NB4 (cell line): ENCODE measurements at regions not wholly inside any gene's neighbourhood (a gene's known extent, or its start where the extent isn't known, plus 50 kb on each side); places are given as distances from the start of the nearest gene placed in this dataset.

Experiments used
- DNase-seq: peaks from one replicate; pipeline ENCODE4 v3.0.0; 2010; ENCODE audit warnings: low read depth
- H3K4me3 ChIP-seq: one replicate; pipeline ENCODE4 v1.5.1; 2011; ENCODE audit warnings: mild to moderate bottlenecking, low read depth, low read length, moderate library complexity
- MYC ChIP-seq: IDR thresholded peaks from 2 replicates; pipeline ENCODE4 v1.6.1; 2011; ENCODE audit warnings: low read depth, low read length
- POLR2A ChIP-seq: IDR thresholded peaks from 2 replicates; pipeline ENCODE4 v1.6.1; 2011; ENCODE audit warnings: mild to moderate bottlenecking; ENCODE audit not compliant: insufficient read length; ENCODE audit errors: extremely low read depth
- TF ChIP-seq, protein P1 (sequence below): IDR thresholded peaks from 2 replicates; pipeline ENCODE4 v1.6.1; 2011; ENCODE audit warnings: low read depth, low read length
- TF ChIP-seq, protein P2 (sequence below): IDR thresholded peaks from one replicate; pipeline ENCODE4 v1.5.1; 2012; ENCODE audit warnings: low read depth, low read length

DNA sequence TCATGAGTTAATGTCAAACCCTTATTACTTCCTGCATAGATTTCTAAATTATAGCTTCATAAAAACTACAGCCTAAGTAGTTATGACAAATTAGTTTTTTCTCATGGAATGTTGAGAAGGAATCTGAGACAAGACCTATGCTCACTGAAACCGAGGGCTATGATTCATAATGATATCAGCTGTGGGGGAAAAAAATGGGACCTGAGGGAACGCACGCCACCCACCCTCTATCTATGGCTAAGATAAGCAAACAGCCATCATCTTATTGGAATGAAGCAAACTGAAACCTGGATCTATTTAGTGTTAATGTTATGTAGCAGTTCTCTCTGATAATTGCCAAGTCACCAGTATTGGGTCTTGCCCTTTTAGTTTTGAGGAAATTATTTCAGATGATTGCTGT lies 906.9 kb upstream of the RAG2 start:
- no peak for TF ChIP-seq MYC
- no peak for TF ChIP-seq POLR2A
- TF ChIP-seq, protein P1, sequence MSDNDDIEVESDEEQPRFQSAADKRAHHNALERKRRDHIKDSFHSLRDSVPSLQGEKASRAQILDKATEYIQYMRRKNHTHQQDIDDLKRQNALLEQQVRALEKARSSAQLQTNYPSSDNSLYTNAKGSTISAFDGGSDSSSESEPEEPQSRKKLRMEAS: no peak
- TF ChIP-seq, protein P2, sequence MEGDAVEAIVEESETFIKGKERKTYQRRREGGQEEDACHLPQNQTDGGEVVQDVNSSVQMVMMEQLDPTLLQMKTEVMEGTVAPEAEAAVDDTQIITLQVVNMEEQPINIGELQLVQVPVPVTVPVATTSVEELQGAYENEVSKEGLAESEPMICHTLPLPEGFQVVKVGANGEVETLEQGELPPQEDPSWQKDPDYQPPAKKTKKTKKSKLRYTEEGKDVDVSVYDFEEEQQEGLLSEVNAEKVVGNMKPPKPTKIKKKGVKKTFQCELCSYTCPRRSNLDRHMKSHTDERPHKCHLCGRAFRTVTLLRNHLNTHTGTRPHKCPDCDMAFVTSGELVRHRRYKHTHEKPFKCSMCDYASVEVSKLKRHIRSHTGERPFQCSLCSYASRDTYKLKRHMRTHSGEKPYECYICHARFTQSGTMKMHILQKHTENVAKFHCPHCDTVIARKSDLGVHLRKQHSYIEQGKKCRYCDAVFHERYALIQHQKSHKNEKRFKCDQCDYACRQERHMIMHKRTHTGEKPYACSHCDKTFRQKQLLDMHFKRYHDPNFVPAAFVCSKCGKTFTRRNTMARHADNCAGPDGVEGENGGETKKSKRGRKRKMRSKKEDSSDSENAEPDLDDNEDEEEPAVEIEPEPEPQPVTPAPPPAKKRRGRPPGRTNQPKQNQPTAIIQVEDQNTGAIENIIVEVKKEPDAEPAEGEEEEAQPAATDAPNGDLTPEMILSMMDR: no peak
- no peak for DNase-seq
- H3K4me3 ChIP-seq: no peak overlapping the region

DNA sequence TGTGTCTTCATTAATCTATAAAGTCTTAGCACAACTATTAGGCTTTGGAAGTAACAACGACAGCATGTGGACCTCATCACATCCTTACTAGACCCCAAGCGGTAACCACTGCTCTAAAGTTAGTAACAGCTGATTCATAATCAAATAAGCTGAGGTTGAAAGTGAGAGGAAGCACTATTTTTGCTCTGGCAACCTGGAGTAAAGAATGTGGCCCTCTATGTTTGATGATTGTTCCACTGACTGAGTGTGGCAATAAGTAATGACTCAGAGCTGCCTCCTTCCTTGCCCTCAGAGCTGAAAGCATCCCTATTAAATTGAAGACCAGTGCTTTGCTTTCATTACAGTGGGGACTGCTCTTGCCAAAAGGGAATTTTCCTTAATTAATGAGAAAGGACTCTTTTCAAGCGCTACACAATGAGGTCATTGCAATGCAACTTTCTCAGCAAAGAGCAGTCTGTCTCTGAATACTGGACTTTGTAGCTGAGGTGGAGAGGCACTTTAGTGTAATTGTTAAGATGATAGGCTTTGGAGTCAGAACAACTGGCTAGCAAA lies 906.1 kb upstream of the RAG2 start:
- DNase-seq: peak; percentile 13
- H3K4me3 ChIP-seq: no peak overlapping the region
- TF ChIP-seq, protein P2: no peak
- no peak for TF ChIP-seq POLR2A
- TF ChIP-seq MYC: no peak

DNA sequence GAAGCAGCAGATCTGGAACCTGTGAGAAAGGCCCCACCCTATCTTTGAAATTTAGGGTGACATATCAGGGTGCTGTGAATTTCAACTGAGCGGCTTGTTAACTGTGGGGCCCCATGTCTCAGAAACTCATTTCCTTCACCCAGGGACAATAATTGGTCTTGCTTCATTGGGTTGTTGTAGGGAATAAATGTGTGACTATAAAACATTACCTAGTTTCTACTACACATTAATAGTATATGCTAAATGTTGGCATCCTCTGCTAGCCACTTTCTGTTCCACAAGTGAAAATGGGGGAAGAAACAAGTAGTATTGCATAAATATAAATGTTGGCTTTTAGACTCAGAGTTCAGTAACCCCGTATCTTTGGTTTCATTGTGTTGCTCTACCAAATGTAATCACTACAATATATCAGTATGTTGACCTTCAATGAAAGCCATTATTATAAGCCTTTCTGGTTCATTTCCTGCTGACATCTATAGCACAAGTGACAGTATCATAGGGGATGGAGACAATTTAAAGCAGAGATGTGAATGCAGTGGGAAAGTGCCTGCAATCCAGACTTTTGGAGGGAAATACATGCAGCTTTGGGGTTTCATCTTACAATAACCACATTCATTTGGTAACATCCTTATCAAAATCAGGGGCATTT lies 905.5 kb upstream of the RAG2 start:
- TF ChIP-seq, protein P1: no peak
- TF ChIP-seq POLR2A: no peak
- TF ChIP-seq, protein P2: no peak
- no peak for TF ChIP-seq MYC
- no peak overlapping the region for H3K4me3 ChIP-seq
- DNase-seq: no peak

- DNase-seq: no peak
- H3K4me3 ChIP-seq: no peak overlapping the region
- TF ChIP-seq POLR2A: no peak
- TF ChIP-seq, protein P2: no peak
- TF ChIP-seq MYC: no peak
- TF ChIP-seq, protein P1: no peak
These were observed 904.2 kb upstream of the RAG2 start for GRCh38 chr11:37502202-37502601.

DNA sequence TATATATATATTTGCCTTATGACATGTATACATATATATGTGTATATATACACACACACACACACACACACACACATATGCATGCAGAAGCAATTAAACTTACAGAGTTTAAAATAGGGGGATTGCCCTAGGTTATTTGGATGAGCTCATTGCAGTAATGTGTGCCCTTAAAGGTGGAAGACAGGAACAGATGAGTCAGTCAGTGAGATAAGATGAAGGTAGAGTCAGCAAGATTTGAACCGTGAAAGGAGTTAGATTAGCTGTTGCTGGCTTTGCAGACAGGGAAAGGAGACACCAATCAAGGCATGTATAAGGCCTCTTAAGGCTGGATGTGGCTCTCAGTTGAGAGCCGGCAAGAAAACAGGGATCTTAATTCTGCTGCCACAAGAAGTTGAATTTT lies 902.4 kb upstream of the RAG2 start:
- no peak overlapping the region for H3K4me3 ChIP-seq
- TF ChIP-seq, protein P2: no peak
- TF ChIP-seq POLR2A: no peak
- no peak for TF ChIP-seq MYC
- TF ChIP-seq, protein P1: no peak
- no peak for DNase-seq
